PFSK-1 (cell line): ENCODE measurements at regions not wholly inside any gene's neighbourhood (a gene's known extent, or its start where the extent isn't known, plus 50 kb on each side); places are given as distances from the start of the nearest gene placed in this dataset.

Experiments
- FOXP2 ChIP-seq: optimal IDR thresholded peaks from 2 replicates; pipeline ENCODE3; 2011; ENCODE audit warnings: borderline replicate concordance, control low read depth, inconsistent platforms; ENCODE audit not compliant: insufficient read depth; ENCODE audit errors: extremely low read length, extremely low read depth
- POLR2AphosphoS5 ChIP-seq: IDR thresholded peaks from 2 replicates; pipeline ENCODE4 v1.6.1; 2012; ENCODE audit warnings: low read depth, mild to moderate bottlenecking, control low read depth, low read length, moderate library complexity
- SIN3A ChIP-seq: IDR thresholded peaks from 2 replicates; pipeline ENCODE4 v1.6.1; 2012; ENCODE audit warnings: mild to moderate bottlenecking, low read length, moderate library complexity, borderline replicate concordance; ENCODE audit not compliant: insufficient read depth
- TAF1 ChIP-seq: IDR thresholded peaks from 2 replicates; pipeline ENCODE4 v1.6.1; 2012; ENCODE audit warnings: low read length, control low read depth, borderline replicate concordance; ENCODE audit not compliant: insufficient read depth
- TF ChIP-seq, protein P1 (sequence below), 2 experiments: IDR thresholded peaks; 2 replicates each; pipeline versions ENCODE4 v1.6.1 to v1.8.0; 2011 to 2012; ENCODE audit warnings: low read depth in 2 of 2, low read length in 2 of 2, control low read depth in 1 of 2, inconsistent platforms in 1 of 2, mild to moderate bottlenecking in 1 of 2, moderate library complexity in 1 of 2; ENCODE audit not compliant: insufficient read depth in 1 of 2

DNA sequence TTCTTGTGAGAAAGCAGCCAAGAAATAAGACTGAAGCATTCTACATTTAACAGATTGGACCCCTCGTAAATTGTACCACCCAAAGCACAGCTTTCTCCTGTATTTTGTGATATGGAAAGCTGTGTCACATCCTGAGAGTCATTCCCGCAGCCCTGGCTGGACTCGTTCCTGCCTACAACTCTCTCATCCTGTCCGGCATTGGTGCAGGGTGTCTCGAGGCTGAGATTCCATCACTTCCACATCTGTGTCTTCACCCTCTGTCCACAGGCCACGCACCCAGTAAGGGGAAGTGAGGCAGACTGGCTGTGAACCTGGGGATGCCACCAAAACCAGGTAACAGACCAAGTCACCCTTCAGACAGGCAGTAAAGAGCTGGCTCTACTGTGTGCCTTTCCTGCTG lies 146.2 kb upstream of the KLF6 start:
- TF ChIP-seq SIN3A (no peak), FOXP2 (no peak), POLR2AphosphoS5 (no peak), TAF1 (no peak)
- TF ChIP-seq, protein P1, sequence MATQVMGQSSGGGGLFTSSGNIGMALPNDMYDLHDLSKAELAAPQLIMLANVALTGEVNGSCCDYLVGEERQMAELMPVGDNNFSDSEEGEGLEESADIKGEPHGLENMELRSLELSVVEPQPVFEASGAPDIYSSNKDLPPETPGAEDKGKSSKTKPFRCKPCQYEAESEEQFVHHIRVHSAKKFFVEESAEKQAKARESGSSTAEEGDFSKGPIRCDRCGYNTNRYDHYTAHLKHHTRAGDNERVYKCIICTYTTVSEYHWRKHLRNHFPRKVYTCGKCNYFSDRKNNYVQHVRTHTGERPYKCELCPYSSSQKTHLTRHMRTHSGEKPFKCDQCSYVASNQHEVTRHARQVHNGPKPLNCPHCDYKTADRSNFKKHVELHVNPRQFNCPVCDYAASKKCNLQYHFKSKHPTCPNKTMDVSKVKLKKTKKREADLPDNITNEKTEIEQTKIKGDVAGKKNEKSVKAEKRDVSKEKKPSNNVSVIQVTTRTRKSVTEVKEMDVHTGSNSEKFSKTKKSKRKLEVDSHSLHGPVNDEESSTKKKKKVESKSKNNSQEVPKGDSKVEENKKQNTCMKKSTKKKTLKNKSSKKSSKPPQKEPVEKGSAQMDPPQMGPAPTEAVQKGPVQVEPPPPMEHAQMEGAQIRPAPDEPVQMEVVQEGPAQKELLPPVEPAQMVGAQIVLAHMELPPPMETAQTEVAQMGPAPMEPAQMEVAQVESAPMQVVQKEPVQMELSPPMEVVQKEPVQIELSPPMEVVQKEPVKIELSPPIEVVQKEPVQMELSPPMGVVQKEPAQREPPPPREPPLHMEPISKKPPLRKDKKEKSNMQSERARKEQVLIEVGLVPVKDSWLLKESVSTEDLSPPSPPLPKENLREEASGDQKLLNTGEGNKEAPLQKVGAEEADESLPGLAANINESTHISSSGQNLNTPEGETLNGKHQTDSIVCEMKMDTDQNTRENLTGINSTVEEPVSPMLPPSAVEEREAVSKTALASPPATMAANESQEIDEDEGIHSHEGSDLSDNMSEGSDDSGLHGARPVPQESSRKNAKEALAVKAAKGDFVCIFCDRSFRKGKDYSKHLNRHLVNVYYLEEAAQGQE (IDR thresholded peaks at IDR 0.05; ENCODE audit: insufficient read depth in 1 of 2, low read depth in 2 of 2, low read length in 2 of 2), result no peak

DNA sequence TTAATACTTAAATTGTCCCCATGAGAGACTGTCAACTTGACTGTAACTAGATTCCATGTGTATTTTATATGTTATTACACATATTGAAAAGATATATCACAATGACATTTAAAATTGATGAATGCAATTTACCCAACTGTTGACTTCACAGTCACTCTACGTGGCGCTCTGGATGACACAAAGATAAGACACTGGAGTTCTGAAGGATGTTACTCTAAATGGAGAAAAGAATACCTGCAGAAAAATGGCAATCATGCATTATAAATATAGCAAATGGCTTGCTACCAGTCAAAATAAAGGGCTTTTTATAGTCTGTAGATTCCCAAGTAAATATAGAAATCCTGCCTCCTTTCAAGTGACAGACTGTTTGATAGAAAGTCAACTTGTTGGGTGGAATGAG lies 143.6 kb upstream of the KLF6 start:
- TF ChIP-seq FOXP2 (no peak), POLR2AphosphoS5 (no peak), TAF1 (no peak), SIN3A (no peak)
- TF ChIP-seq, protein P1 (IDR thresholded peaks at IDR 0.05; ENCODE audit: insufficient read depth in 1 of 2, low read depth in 2 of 2, low read length in 2 of 2), result no peak

DNA sequence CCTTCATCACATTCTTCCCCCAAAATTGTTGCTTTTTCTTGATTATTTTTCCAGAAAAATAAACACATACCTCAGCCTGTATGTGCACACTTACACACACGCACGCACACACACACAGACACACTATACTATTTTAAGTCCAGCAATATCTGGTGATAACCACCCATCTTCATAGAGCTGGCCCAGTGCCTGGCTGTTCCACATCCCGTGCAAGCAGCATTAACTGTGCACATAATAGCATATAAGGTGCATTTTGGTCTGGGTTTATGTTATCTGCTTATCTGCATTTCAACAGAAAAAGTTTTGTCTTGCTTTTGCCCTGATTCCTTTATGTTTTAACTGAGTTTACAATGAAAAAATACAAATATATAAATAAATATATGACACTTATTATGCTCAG lies 143.1 kb upstream of the KLF6 start:
- TF ChIP-seq FOXP2, result no peak
- no peak for TF ChIP-seq SIN3A
- no peak for TF ChIP-seq TAF1
- no peak for TF ChIP-seq POLR2AphosphoS5
- TF ChIP-seq, protein P1 (IDR thresholded peaks at IDR 0.05; ENCODE audit: insufficient read depth in 1 of 2, low read depth in 2 of 2, low read length in 2 of 2), result no peak

DNA sequence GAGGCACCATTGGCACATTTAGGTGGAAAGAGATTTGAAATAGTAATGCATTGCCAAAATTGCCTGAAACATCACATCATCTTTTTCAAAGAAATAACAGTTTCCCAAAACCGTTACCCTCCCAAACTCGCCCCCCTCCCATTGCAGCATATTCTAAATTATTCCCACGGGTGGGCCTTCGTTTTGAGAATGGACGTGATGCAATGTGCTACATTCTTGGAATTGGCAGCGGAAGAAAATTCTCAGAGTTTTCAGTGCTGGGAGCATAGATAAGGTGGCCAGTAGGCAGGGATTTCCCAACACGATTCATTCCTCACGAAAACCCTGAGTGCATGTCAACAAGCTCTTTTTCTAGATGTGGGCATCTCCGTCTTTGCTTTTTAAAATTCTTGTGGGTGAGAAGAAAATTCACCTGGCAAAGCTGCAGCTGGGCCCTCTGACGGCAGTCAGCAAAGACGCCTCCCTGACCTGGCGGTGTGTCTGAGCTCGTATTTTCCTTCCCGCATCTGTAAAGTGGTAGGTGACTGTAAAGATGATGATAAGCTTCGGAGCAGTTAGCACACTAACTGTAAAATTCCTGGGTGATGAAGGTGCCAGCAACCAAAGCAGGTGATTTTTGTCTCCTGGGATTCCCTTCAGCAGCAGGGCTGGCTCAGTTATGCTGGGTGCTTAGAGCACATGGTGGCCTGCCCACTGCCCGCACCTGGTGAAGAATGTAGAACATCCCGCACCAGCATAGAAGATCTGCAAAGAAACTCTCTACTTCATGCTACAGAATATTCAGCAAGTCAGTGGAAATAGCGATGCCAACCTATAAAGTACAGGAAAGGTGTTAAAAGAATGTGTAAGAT lies 141.9 kb upstream of the KLF6 start:
- TF ChIP-seq TAF1 (no peak), POLR2AphosphoS5 (no peak), FOXP2 (no peak), SIN3A (no peak)
- TF ChIP-seq, protein P1 (IDR thresholded peaks at IDR 0.05; ENCODE audit: insufficient read depth in 1 of 2, low read depth in 2 of 2, low read length in 2 of 2), result no peak
